Heart right ventricle (tissue), 16 donors: ENCODE measurements at regions not wholly inside any gene's neighbourhood (a gene's known extent, or its start where the extent isn't known, plus 50 kb on each side); places are given as distances from the start of the nearest gene placed in this dataset.

ENCODE experiments used
- ATAC-seq, 8 donors: fragments of 200-7000 bp; cut with Tn5 transposase; one replicate each; pipeline ENCODE4 v1.9.1; 2020; ENCODE audit warnings: mild to moderate bottlenecking in 8 of 8, moderate library complexity in 8 of 8, moderate number of reproducible peaks in 1 of 8
- DNase-seq, 2 donors: peaks; one replicate each; pipeline ENCODE4 v3.0.0-alpha.2; 2020
- H3K27ac ChIP-seq, 10 donors: fragments of 200-600 bp; sonication (generic) in 2 of 10; one replicate each; pipeline versions ENCODE4 v1.5.0 to v1.8.0; 2020 to 2022; ENCODE audit warnings: mild to moderate bottlenecking in 3 of 10
- H3K27me3 ChIP-seq, 7 donors: fragments of 200-600 bp; one replicate each; pipeline ENCODE4 v1.8.0; 2021 to 2022; ENCODE audit warnings: mild to moderate bottlenecking in 2 of 7
- H3K36me3 ChIP-seq, 9 donors: fragments of 200-600 bp; sonication (generic) in 1 of 9; one replicate each; pipeline versions ENCODE4 v1.5.0 to v1.8.0; 2020 to 2022; ENCODE audit warnings: mild to moderate bottlenecking in 2 of 9
- H3K4me1 ChIP-seq, 9 donors: fragments of 200-600 bp; sonication (generic) in 1 of 9; one replicate each; pipeline versions ENCODE4 v1.5.0 to v1.8.0; 2020 to 2022; ENCODE audit warnings: mild to moderate bottlenecking in 4 of 9
- H3K4me3 ChIP-seq, 10 donors: fragments of 200-600 bp; sonication (generic) in 2 of 10; one replicate each; pipeline versions ENCODE4 v1.5.0 to v1.8.0; 2020 to 2022; ENCODE audit warnings: mild to moderate bottlenecking in 7 of 10, moderate library complexity in 2 of 10
- H3K9me3 ChIP-seq, 11 donors: fragments of 200-600 bp in 10 of 11; sonication (generic) in 2 of 11; one replicate each; pipeline versions ENCODE4 v1.5.0 to v1.8.0; 2013 to 2022; ENCODE audit warnings: mild to moderate bottlenecking in 2 of 11, control low read depth in 1 of 11, moderate library complexity in 1 of 11
- CTCF ChIP-seq, 9 donors: fragments of 200-600 bp; sonication (generic) in 2 of 9; IDR thresholded peaks; one replicate each; pipeline versions ENCODE4 v1.5.0 to v1.8.0; 2021 to 2022; ENCODE audit warnings: antibody characterized with exemption in 9 of 9, mild to moderate bottlenecking in 5 of 9, moderate library complexity in 1 of 9
- WGBS, 2 donors: extraction: QIAGEN DNeasy Blood & Tissue Kit; methylation state at CpG; one replicate each; pipeline ENCODE4 v1.1.7; 2013; ENCODE audit warnings: inconsistent platforms in 1 of 2; 5-methylcytosine and 5-hydroxymethylcytosine counted together
- intact Hi-C, 10 donors: fragments of 100-400 bp; cut with DNase I; formaldehyde crosslinking; loops; one replicate each; pipeline versions ENCODE4 v1.11.1 to v1.14.2; 2022
- donor health status: Arrhythmogenic right ventricular cardiomyopathy.
- donor health status: ischemic (EF 13 %, LVEDD 7.1; RV severe dilation, severe dysfunction).
- donor health status: healthy with polysubstance abuse.
- donor health status: DM: no; HTN: yes; CAD: no.
- donor health status: DM: no; HTN: no; CAD: no.
- donor health status: ischemic (EF 25% LVEDD 6.9; RV normal size, moderate dysfunction).
- donor health status: ischemic (EF 25% LVEDD 5.7; RV mildly dilated, moderate dysfunction).
- donor health status: healthy.
- donor health status: DM: yes; HTN: yes; CAD: no.
- donor health status: Ischemic cardiomyopathy.
- donor health status: ischemic (EF 35%, LVEDD 5.7; RV mildly dilated, moderate dysfunction).
- donor health status: nonischemic (EF 11% LVEDD 7.7; RV severe dilation, severe dysfunction).
- donor health status: DM: yes; HTN: yes; CAD: no.
- donor health status: PGD.
- donor health status: ischemic (EF 29% LVEDD 5.4; RV normal size, mild dysfunction).
- donor health status: nonischemic (EF 23%, LVEDD 6.1; RV moderate dilation, normal function).

DNA sequence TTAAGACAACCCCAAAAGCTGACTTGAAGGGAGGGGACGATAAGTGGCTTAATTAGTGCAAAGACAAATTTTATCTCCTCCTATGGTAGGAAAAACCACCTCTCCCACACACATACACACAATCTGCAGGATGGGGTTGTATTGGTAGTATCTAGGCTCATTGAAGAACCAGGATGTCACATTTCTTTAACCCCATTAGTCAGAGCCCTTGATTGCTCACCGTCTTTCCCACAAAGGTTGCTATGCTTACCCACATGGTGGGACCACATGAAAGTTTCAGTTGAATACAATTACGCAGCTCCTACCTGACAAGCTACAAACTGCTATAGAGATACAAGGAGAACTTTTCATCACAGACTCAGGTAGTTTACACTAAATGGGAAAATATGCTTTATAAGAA lies 765.0 kb upstream of the CELF4 start:
- intact Hi-C loops = loop anchor here in 1 of 10 donors (10.0 kb wide), 1 partner anchor 56 kb away; no protein-coding TSS in a partner anchor
- Histone ChIP-seq H3K36me3 (no peaks in the 10 kb centered on the region), H3K27ac (no peak overlapping the region), H3K4me3 (no peak overlapping the region), H3K27me3 (no peaks in the 10 kb centered on the region), H3K4me1 (no peaks in the 10 kb centered on the region), H3K9me3 (peaks cover 0 to 3% (median 0%) of the 10 kb centered on the region in 11 donors)
- DNase-seq = no peak
- WGBS, 2 donors = 82 to 88% methylated on average over 3 of the region's 3 CpGs
- ATAC-seq = no peak
- TF ChIP-seq CTCF (IDR thresholded peaks at IDR 0.05) = no peak

- Histone ChIP-seq H3K4me1 (no peaks in the 10 kb centered on the region), H3K36me3 (no peaks in the 10 kb centered on the region), H3K4me3 (no peak overlapping the region), H3K9me3 (peaks cover 0 to 4% (median 0%) of the 10 kb centered on the region in 11 donors), H3K27ac (no peak overlapping the region), H3K27me3 (no peaks in the 10 kb centered on the region)
- intact Hi-C loops = no loop called here
- ATAC-seq = no peak
- no peak for DNase-seq
- TF ChIP-seq CTCF (IDR thresholded peaks at IDR 0.05) = no peak
Observed at GRCh38 chr18:38329145-38329544, 763.5 kb upstream of the CELF4 start.

- peaks cover 0 to 22% (median 7%) of the 10 kb centered on the region in 11 donors for H3K9me3 ChIP-seq
- no peak overlapping the region for H3K4me3 ChIP-seq
- H3K4me1 ChIP-seq = no peaks in the 10 kb centered on the region
- WGBS, 2 donors = 49 to 67% methylated on average over 1 of the region's 1 CpG
- no peak overlapping the region for H3K27ac ChIP-seq
- intact Hi-C loops = no loop called here
- ATAC-seq (no peak), DNase-seq (no peak)
- no peaks in the 10 kb centered on the region for H3K36me3 ChIP-seq
- H3K27me3 ChIP-seq = no peaks in the 10 kb centered on the region
- no peak for TF ChIP-seq CTCF (IDR thresholded peaks at IDR 0.05)
Observed at GRCh38 chr18:38322206-38322605, 756.6 kb upstream of the CELF4 start.

GRCh38 chr18:38321262-38321661 lies 755.7 kb upstream of the CELF4 start:
- 52 to 61% methylated on average over 3 of the region's 3 CpGs for WGBS, 2 donors
- DNase-seq (no peak), ATAC-seq (no peak)
- no peak for TF ChIP-seq CTCF (IDR thresholded peaks at IDR 0.05)
- H3K27me3 ChIP-seq = no peaks in the 10 kb centered on the region
- no peaks in the 10 kb centered on the region for H3K36me3 ChIP-seq
- H3K4me3 ChIP-seq = no peak overlapping the region
- peaks cover 0 to 22% (median 7%) of the 10 kb centered on the region in 11 donors for H3K9me3 ChIP-seq
- no peaks in the 10 kb centered on the region for H3K4me1 ChIP-seq
- no peak overlapping the region for H3K27ac ChIP-seq
- intact Hi-C loops = no loop called here

GRCh38 chr18:38318416-38318815 lies 752.8 kb upstream of the CELF4 start:
- Histone ChIP-seq H3K27me3 (no peaks in the 10 kb centered on the region), H3K36me3 (no peaks in the 10 kb centered on the region), H3K4me1 (no peaks in the 10 kb centered on the region), H3K4me3 (no peak overlapping the region), H3K27ac (no peak overlapping the region), H3K9me3 (peaks cover 0 to 14% (median 6%) of the 10 kb centered on the region in 11 donors)
- intact Hi-C loops = no loop called here
- TF ChIP-seq CTCF (IDR thresholded peaks at IDR 0.05) = no peak
- ATAC-seq = no peak
- no peak for DNase-seq
